ENCODE measurements at regions not wholly inside any gene's neighbourhood (a gene's known extent, or its start where the extent isn't known, plus 50 kb on each side); places are given as distances from the start of the nearest gene placed in this dataset.
A peak's percentile ranks its signal among the peaks of the same experiment; 100 is the strongest.

DNA sequence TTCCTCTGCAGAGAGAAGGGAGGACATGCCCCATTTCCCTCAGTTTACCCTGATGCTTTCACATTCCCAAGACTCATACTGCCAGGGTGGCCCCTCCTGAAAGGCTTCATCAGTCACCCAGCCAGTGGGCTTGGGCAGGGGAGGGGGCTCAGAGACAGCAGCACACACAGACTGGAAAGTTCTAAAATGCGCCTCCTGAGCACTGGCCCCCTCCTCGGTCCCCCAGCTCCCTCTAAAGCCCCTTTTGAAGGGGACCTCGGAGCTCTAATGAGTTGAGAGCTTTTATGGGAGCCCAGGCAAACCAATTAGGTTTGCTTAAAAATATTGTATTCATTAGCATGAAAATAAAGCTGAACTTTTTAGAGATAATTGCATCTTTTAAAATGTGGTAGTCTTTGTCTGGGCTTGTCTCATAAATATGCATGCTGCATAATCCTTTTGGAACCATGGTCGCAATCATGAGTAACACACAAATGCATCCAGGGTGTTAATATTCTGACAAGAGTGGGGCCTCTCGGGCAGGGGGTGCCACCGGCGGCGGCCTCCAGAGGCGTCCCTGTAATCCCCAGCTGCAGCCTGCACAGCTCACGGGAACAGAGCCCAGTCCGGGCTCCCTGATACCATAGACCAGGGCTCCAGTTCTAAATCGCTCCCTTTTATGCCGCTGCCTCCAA, 78.5 kb downstream of the RPLP1 start:
- DNase-seq = no peak

DNA sequence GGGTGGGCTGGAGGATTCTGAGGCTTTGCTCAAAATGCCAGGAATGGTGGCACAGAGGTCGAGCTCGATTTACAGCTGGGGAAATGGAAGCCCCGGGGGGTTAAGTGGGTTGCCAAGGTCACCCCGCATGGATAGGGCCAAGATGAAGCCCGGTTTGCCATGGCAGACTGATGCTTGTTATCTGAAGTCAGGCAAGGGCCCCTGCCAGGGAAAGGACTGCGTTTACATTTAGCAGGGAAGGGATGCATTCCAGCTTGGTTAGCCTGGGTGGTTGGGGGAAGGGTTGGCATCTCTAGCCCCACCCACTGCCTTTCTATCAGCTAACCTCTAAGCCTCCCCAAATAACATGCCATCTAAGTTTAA, 79.0 kb downstream of the RPLP1 start:
- no peak for DNase-seq

DNA sequence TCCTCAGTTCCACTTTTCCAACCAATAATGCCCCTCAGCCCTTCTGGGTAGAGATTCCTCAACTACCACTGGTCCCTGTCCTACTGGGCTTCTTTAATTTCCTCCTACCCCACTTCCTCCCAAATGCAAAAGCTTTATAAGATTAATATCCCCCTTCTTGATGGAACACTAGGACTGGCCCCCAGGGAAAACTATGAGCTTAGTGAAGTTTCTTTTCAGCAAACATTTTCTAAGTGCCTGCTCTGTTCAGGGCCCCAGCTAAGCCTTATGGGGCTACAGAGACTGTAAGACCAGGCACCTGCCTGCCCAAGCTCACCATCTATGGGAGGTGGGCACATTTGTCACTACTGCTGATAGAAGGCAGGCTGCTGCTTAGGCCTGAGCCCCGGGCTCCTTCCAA, 79.4 kb downstream of the RPLP1 start:
- no peak for DNase-seq

DNA sequence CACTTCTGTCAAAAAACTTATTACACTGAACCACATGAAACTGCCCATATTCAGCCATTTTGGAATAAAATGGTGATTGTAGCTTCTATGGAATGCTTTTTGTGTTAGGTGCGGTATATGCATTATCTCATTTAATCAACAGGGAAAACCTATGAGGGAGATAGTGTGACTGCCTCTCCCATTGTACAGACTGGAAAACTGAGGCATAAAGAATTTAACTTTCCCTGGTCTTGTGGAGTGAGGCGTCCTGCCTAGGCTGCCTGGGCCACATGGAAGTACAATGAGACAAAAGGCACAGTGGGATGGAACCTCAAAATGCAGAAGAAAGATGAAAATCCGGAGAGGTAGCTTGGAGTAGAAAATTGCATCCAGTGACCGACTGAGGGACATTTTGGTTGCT, 80.2 kb downstream of the RPLP1 start:
- no peak for DNase-seq

DNA sequence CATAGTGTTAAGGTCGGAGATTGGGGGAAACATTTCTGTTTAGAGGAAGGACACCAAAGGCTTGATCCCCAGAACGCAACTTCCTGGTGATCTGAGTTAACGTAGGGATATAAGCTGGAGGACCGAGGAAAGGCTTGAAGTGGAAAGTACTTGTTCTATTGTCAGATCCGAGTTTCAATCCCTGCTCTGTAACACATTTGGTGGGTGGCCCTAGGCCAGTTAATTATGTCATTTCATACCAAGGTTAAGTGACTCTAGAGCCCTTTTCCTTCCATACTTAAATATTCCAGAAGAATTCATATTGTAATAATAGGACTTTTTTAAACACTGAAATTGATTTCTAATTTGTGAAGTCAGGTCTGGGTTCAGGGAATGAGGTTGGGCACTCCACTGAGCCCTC, 80.9 kb downstream of the RPLP1 start:
- no peak for DNase-seq

DNA sequence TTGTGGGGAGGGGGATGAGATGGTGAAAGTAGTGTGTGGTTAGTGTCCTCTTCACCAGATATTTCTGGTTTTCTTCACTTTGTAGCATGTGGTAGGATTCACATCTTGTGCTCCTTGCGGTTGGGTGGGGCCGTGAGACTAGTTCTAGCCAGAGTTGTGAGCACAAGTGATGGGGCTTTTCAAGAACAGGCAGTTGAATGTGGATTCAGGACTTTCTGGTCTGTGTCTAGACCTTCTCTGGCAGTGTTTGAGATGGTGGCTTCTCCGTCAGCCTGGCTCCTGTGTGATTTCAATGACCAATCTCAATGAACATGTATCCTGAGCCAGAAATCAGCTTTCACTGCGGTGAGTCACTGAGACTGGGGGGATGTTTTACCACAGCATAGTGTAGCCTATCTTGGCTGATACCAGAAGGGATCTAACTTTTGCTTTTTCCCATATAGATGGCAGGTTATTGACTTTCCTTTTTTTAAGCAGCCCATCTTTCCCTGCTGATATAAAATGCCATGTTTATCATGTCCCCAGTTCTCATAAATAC, 82.6 kb downstream of the RPLP1 start:
- DNase-seq = no peak

DNA sequence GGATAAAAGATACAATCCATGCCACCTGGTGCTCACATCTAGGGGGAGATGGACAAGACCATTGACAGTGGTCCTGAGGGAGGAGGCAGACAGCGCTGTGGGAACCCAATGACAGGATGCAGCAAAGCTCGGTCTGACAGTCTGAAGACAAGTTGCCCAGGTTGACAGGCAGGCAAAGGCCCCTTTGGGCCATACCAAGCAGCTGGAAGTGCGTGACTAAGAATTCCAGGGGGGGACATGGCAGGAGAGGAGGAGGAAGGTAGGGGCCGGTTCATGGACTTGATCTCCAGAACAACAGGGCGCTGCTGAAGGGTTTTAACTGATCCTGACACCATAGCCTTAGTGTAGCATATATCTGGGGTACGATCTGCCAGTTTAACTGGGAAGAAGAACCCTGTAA, 83.4 kb downstream of the RPLP1 start:
- no peak for DNase-seq

DNA sequence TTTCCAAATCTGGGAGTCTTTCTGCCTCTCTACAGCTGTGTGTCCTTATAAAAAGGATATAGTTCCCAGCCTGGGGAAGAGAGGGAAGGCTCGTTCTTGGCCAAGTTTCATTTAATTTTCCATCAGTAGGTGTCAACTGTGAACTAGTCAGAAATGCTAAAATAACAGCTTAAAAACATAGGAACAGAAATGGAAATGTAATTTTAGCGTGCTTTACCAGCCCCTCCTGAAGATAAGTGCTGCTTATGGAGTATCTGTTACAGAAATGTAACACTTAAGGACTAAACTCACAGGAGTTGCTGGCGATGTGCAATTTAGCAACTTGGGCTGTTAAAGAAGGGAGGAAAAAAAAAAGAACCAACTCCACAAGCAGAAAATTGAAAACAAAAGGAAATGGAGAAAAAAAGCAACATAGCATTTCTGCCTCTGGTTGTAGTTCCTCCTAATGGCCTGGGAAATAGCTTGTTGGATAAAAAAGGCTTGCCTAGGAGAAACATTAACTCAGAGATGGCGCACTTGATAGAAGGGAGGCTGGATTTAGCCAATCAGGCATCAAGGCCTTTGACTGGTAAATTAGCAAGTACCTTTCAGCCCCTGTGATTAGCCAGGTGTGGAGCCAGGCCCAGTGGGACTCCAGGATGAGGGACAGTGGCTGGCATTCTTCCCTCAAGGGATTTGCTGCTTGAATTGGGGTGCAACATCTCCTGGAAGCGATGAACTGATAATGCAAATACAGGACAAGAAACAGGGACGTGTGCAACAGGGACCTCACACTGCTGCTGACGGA, 84.3 kb downstream of the RPLP1 start:
- no peak for DNase-seq

DNA sequence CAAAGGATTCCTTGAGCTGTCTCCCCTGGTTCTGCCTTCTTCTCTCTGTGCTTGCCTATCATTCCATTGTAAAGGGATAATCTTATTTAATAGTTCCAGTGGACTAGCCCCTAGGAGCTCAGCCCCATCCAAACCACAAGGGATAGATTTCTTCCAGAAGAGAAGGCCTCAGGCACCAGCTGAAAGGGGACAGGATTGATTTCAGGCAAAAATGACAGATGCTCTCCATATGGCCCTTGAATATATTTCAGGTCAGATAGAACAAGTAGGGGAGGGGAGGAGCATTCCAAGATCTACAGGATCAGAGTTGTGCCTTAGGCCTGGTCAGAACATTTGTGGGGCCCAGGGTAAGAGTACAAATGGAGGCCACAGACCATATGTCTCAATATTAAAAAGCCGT, 85.3 kb downstream of the RPLP1 start:
- no peak for DNase-seq

DNA sequence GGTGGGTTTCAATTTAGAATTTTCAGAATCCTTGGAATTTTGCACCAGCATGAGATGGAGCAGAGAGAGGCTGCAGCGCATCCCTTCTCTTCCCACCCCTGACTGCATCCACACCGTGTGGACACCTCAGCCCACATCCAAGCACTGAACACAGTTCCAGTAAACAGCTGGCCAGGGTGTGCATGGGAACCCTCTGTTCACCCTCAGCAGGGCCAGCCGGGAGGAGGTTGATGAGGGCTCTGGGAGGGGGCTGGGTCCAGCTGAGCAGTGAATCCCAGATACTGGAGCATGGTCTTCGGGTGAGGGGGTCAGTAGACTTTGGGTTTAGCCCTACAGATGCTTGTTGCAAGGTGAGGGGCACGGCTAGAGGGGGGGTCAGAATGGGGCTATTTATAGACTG, 85.8 kb downstream of the RPLP1 start:
- DNase-seq = no peak

- DNase-seq = no peak
These were observed 86.7 kb downstream of the RPLP1 start for GRCh38 chr15:69539345-69539744.

DNA sequence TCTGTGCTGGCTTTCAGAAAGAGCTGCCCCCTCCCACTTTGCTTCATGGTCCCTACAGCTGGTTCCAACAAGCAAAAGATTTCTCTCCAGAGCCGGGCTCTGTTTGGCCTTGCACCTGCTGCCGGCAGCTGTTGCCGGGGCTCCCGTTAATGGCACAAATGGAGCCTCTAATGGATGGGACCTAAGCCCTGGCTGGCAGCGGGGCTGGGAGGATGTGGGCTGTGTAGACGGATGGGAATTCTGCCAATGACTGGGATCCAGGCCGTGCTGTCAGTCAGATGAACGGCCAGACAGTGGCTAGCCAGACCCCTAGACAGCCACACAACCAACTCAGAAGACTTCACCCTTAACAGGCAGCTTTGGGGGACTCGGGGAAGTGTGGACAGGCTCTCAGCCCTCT, 88.0 kb downstream of the RPLP1 start:
- DNase-seq = peak; percentile 5

DNA sequence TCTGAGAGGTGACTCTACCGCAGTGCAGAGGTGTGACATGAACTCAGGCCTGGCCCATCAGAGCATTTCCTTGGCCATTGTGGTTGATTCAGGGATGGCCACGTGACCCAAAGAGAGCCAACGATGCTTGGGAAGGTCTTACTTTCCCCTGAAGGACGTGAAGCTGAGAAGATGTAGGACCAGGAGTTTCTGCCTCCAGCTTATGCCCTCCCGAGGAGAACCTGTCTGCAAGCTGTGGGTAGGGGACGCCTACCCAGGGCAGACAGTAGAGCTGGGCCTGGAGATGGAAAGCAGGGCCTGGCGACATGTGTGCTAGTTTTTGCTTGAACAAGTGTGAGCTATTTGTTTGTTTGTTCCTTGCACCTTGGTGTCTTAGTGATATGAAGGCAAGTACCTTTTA, 89.4 kb downstream of the RPLP1 start:
- no peak for DNase-seq

DNA sequence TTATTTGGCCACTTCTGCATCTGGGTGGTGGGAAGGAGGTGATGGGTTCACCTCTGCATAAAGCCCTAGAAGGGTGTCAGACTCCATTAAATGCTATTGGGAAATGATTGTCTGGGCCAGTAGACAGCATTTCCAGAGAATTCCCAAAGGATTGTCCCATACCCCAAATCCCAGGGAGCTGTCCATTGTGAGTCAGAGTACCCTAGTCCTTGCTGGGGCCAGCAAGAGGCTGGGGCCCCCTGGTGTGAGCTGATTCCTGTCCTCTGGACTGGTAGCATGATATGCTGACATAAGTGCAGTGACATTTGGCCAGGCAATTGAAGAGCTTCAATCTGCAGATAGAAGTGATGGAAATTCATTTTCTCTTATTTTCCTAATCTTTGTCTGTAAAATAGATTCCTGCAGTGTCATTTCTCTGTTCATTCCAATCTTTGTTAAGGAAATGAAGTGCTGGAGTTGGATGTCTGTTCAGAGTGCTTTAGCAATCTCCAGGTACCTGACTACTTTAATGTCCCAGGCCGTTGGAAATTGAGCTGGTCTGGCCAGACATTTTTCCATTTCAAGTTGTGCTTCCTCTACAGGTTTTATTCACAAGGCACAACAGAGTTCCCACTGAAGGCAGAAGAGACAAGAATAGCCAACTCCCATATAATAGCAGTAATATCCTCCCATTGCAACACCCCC, 91.2 kb downstream of the RPLP1 start:
- no peak for DNase-seq

GRCh38 chr15:69544365-69545113, 91.9 kb downstream of the RPLP1 start:
- no peak for DNase-seq

DNA sequence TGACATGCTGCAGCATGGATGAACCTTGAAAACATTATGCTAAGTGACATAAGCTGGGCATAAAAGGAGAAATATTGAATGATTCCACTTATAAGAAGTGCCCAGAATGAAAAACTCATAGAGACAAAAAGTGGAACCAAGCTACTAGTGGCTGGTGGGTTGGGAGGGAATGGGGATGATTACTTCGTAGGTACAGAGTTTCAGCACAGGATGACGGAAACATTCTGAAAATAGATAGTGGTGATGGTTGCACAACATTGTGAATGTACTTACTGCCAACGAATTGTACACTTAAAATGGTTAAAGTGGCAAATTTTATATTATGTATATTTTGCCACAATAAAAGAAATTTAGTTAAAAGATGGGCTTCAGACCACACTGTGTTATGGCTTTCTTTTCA, 93.6 kb downstream of the RPLP1 start:
- no peak for DNase-seq

- DNase-seq = no peak
These were observed 96.0 kb downstream of the RPLP1 start for GRCh38 chr15:69548395-69549180.

- no peak for DNase-seq
These were observed 98.9 kb downstream of the RPLP1 start for GRCh38 chr15:69551391-69552056.

- DNase-seq = no peak
These were observed 99.6 kb downstream of the RPLP1 start for GRCh38 chr15:69552057-69552815.

DNA sequence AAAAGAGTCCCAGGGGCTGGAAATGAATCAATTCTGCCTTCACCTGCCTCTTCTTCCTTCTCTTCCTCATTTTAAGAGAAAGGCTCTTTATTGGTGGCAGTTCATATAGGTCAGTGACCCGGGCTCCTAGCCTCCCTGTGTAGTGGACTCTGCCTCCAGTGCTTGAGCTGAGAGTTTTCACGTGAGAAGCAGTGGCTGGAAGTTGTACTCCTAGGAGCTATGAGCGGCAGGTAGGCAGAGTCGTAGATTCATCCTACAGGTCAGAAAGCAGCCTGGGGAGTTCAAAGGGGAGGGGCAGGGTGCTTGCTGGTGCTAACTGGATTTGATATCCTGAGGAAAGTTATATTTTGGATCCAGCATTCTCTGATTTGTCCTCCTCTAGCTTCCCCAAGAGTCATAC, 101.1 kb downstream of the RPLP1 start:
- DNase-seq = no peak
